ENCODE measurements at regions not wholly inside any gene's neighbourhood (a gene's known extent, or its start where the extent isn't known, plus 50 kb on each side); places are given as distances from the start of the nearest gene placed in this dataset.

DNA sequence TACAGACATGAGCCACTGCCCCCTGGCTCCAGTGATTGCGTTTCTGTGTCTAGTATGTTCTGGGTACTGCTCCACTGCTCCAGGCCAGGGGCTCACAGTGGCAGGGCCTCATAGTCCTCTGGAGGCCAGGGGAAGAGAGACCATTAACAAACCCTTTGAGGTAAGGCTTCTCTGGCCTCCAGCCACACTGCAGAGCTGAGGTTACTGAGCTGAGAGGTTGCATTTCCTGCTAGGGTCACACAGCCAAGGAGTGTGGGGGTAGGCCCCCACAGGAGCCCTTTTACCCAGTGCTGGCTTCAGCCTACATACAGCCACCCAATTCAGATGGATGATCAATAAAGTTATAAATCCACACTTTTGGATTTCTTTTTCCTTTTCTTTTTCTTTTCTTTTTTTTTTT lies 50.4 kb upstream of the DLX4 start:
- no peak for DNase-seq (ENCODE audit: low read depth)
- no peak overlapping the region for H3K4me3 ChIP-seq (ENCODE audit: low read length)
- TF ChIP-seq, protein P1, sequence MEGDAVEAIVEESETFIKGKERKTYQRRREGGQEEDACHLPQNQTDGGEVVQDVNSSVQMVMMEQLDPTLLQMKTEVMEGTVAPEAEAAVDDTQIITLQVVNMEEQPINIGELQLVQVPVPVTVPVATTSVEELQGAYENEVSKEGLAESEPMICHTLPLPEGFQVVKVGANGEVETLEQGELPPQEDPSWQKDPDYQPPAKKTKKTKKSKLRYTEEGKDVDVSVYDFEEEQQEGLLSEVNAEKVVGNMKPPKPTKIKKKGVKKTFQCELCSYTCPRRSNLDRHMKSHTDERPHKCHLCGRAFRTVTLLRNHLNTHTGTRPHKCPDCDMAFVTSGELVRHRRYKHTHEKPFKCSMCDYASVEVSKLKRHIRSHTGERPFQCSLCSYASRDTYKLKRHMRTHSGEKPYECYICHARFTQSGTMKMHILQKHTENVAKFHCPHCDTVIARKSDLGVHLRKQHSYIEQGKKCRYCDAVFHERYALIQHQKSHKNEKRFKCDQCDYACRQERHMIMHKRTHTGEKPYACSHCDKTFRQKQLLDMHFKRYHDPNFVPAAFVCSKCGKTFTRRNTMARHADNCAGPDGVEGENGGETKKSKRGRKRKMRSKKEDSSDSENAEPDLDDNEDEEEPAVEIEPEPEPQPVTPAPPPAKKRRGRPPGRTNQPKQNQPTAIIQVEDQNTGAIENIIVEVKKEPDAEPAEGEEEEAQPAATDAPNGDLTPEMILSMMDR (IDR thresholded peaks at IDR 0.05; ENCODE audit: insufficient read depth, low read depth, low read length, missing control alignments), result no peak

All from epithelial cell of esophagus (primary cell).